ENCODE measurements at regions not wholly inside any gene's neighbourhood (a gene's known extent, or its start where the extent isn't known, plus 50 kb on each side); places are given as distances from the start of the nearest gene placed in this dataset.

DNA sequence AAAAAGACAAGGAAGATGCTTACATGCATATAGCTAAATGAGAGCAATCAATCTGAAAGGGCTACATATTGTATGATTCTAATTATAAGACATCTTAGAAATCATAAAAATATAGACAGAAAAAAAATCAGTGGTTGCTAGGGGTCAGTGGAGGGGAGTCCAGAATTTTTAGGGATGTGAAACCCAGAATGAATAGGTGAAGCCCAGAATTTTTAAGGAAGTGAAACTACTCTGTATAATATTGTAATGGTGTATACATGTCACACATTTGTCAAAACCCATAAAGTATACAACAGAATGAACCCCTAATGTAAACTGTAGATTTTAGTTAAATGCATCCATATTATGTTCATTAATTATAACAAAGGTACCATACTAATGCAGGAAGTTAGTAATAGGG is 713.2 kb downstream of the FLRT2 start:
- no peak overlapping the region for H3K14ac ChIP-seq (replicated peaks; ENCODE audit: low read depth, low read length)
- H4K91ac ChIP-seq (ENCODE audit: insufficient read depth, low read depth, low read length): no peak overlapping the region
- in situ Hi-C loops (cut with MboI; ENCODE audit: low sequenced_read_pairs): no loop called here
- BruUV-seq (replicated peaks): no TSS peak
- CTCF ChIA-PET: no interaction called here
- no peaks in the 10 kb centered on the region for H3K36me3 ChIP-seq (ENCODE audit: control insufficient read depth, insufficient read depth, low read length)
- no peak overlapping the region for H3K4me3 ChIP-seq (ENCODE audit: insufficient read depth, low read depth, low read length)
- no peak overlapping the region for H2BK20ac ChIP-seq (ENCODE audit: low read depth, low read length)
- H4K5ac ChIP-seq (ENCODE audit: low read depth, low read length): no peak overlapping the region
- H3K4ac ChIP-seq (ENCODE audit: low read depth, low read length): no peak overlapping the region
- DNase-seq: no peak
- no peak overlapping the region for H2BK15ac ChIP-seq (ENCODE audit: low read depth, low read length)
- no peak overlapping the region for H3K56ac ChIP-seq (ENCODE audit: extremely low read depth, insufficient read depth, low read length)
- H2BK5ac ChIP-seq (ENCODE audit: low read depth, low read length, poor library complexity, severe bottlenecking): no peak overlapping the region
- H3K9me3 ChIP-seq (ENCODE audit: control insufficient read depth, insufficient read depth, low read length): no peaks in the 10 kb centered on the region
- dilution Hi-C loops (cut with HindIII; ENCODE audit: low sequenced_read_pairs, unreplicated experiment): no loop called here
- H2BK120ac ChIP-seq (ENCODE audit: low read depth, low read length): no peak overlapping the region
- H2AK5ac ChIP-seq (ENCODE audit: low read depth, low read length): no peak overlapping the region
- intact Hi-C loops (cut with micrococcal nuclease): no loop called here
- no peaks in the 10 kb centered on the region for H4K20me1 ChIP-seq (ENCODE audit: insufficient read depth, low read length)
- no peak overlapping the region for H3K27ac ChIP-seq (ENCODE audit: insufficient read depth, low read length)
- H3K18ac ChIP-seq (ENCODE audit: low read depth, low read length): no peak overlapping the region
- H3K4me1 ChIP-seq (ENCODE audit: control insufficient read depth, insufficient read depth, low read length): no peaks in the 10 kb centered on the region
- TF ChIP-seq, protein P1, sequence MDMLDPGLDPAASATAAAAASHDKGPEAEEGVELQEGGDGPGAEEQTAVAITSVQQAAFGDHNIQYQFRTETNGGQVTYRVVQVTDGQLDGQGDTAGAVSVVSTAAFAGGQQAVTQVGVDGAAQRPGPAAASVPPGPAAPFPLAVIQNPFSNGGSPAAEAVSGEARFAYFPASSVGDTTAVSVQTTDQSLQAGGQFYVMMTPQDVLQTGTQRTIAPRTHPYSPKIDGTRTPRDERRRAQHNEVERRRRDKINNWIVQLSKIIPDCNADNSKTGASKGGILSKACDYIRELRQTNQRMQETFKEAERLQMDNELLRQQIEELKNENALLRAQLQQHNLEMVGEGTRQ (IDR thresholded peaks at IDR 0.05; ENCODE audit: low read depth, low read length): no peak
- TF ChIP-seq SMC3 (IDR thresholded peaks at IDR 0.05; ENCODE audit: low read depth, low read length) (no peak), POLR2A (IDR thresholded peaks at IDR 0.05; ENCODE audit: low read depth, low read length) (no peak), MAZ (IDR thresholded peaks at IDR 0.05; ENCODE audit: borderline replicate concordance, low read depth, low read length) (no peak), RFX5 (IDR thresholded peaks at IDR 0.05; ENCODE audit: low read depth, low read length) (no peak), CEBPB (IDR thresholded peaks at IDR 0.05; ENCODE audit: low read depth, low read length) (no peak), RAD21 (IDR thresholded peaks at IDR 0.05; ENCODE audit: low read length) (no peak)
- ATAC-seq (ENCODE audit: low read depth): no peak
- H2AFZ ChIP-seq (replicated peaks; ENCODE audit: low read length, poor library complexity): no peak overlapping the region
- H2AK9ac ChIP-seq (replicated peaks; ENCODE audit: low read depth, low read length, poor library complexity): no peak overlapping the region
- POLR2A ChIA-PET (ENCODE audit: unreplicated experiment): no interaction called here
- no peaks in the 10 kb centered on the region for H3K9me1 ChIP-seq (ENCODE audit: insufficient read depth, low read length)
- no peaks in the 10 kb centered on the region for H3K79me1 ChIP-seq (ENCODE audit: low read depth in 1 of 2, low read length in 2 of 2)
- no peaks in the 10 kb centered on the region for H3K27me3 ChIP-seq (ENCODE audit: control insufficient read depth, insufficient read depth, low read length)
- H4K8ac ChIP-seq (ENCODE audit: low read depth in 2 of 2, low read length in 2 of 2): no peak overlapping the region
- no peak overlapping the region for H3K4me2 ChIP-seq (ENCODE audit: low read depth, low read length)
- no peak overlapping the region for H3K9ac ChIP-seq (ENCODE audit: low read depth, low read length)
- no peak overlapping the region for H3K23ac ChIP-seq (ENCODE audit: low read depth, low read length)

Data from IMR-90 (cell line).